DOHH2 (cell line): ENCODE measurements at regions not wholly inside any gene's neighbourhood (a gene's known extent, or its start where the extent isn't known, plus 50 kb on each side); places are given as distances from the start of the nearest gene placed in this dataset.

Experiments
- EZH2phosphoT487 ChIP-seq: fragments of 200-600 bp; sonication (generic); IDR thresholded peaks from 2 replicates; pipeline ENCODE4 v1.6.1; 2017; ENCODE audit warnings: borderline replicate concordance, mild to moderate bottlenecking, antibody characterized with exemption, low read length, moderate library complexity, mixed read lengths
- TF ChIP-seq, protein P1 (sequence below): fragments of 200-600 bp; sonication (generic); IDR thresholded peaks from one replicate; pipeline ENCODE4 v1.5.1; 2014; ENCODE audit warnings: antibody characterized with exemption, mild to moderate bottlenecking, low read depth, low read length; ENCODE audit not compliant: poor library complexity, severe bottlenecking

DNA sequence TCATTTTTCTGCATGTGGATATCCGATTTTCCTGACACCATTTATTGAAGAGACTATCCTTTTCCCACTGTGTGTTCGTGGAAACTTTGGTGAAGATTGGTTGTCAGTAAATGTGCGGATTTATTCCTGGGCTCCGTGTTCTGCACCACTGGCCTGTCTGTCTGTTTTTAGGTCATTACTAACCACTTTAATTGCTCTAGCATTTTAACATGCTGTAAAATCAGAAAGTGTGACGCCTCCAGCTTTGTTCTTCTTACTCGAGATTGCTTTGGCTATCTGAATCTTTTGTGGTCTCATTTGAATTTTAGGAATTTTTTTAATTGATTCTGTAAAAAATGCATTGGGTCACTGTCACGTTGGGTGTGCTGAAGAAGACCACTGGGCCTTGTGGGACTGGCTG lies 1458.7 kb downstream of the AACS start:
- TF ChIP-seq, protein P1, sequence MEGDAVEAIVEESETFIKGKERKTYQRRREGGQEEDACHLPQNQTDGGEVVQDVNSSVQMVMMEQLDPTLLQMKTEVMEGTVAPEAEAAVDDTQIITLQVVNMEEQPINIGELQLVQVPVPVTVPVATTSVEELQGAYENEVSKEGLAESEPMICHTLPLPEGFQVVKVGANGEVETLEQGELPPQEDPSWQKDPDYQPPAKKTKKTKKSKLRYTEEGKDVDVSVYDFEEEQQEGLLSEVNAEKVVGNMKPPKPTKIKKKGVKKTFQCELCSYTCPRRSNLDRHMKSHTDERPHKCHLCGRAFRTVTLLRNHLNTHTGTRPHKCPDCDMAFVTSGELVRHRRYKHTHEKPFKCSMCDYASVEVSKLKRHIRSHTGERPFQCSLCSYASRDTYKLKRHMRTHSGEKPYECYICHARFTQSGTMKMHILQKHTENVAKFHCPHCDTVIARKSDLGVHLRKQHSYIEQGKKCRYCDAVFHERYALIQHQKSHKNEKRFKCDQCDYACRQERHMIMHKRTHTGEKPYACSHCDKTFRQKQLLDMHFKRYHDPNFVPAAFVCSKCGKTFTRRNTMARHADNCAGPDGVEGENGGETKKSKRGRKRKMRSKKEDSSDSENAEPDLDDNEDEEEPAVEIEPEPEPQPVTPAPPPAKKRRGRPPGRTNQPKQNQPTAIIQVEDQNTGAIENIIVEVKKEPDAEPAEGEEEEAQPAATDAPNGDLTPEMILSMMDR = no peak
- no peak for TF ChIP-seq EZH2phosphoT487
